H1 (cell line): ENCODE measurements at regions not wholly inside any gene's neighbourhood (a gene's known extent, or its start where the extent isn't known, plus 50 kb on each side); places are given as distances from the start of the nearest gene placed in this dataset.

ENCODE experiments used
- BCL11A ChIP-seq, 2 experiments: IDR thresholded peaks; one replicate each; pipeline ENCODE4 v1.6.1; 2011; ENCODE audit warnings: low read depth in 2 of 2, low read length in 2 of 2, mild to moderate bottlenecking in 2 of 2
- HDAC2 ChIP-seq, 2 experiments: fragments of 300-600 bp in 1 of 2; sonication (generic) in 1 of 2; IDR thresholded peaks; 2 replicates each; pipeline ENCODE4 v1.6.1; 2011 to 2012; ENCODE audit warnings: low read depth in 2 of 2, low read length in 2 of 2, mild to moderate bottlenecking in 2 of 2, moderate library complexity in 2 of 2, borderline replicate concordance in 1 of 2, inconsistent platforms in 1 of 2
- JUN ChIP-seq: IDR thresholded peaks from 2 replicates; pipeline ENCODE4 v1.6.1; 2011; ENCODE audit warnings: low read depth, mild to moderate bottlenecking, improper control_type of control experiment, low read length
- SRF ChIP-seq: IDR thresholded peaks from 2 replicates; pipeline ENCODE4 v1.6.1; 2011; ENCODE audit warnings: mild to moderate bottlenecking, low read depth, low read length, moderate library complexity
- TF ChIP-seq, protein P1 (sequence below): fragments of 300-600 bp; sonication (generic); IDR thresholded peaks from 2 replicates; pipeline ENCODE4 v1.7.1; 2012; ENCODE audit warnings: low read length, moderate library complexity, mild to moderate bottlenecking, inconsistent platforms; ENCODE audit not compliant: insufficient replicate concordance

DNA sequence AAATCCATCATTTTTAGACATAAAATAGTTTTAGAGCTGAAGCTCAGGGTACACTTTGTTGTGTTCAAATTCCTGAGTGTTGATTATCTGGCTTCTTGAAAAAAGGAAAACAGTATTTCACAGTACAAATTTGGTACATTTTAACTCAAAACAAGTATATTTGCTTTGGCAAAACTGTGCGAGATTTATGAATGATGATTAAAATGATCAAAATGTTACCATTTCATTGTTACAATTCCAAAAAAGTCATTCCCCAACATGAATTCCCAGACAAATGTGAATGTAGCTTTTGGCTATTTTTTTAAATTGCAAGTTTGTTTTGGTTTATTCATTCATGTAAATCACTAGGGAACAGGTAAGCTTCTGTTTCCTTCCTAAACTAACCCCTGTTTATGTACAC is 347.4 kb upstream of the DCBLD2 start (continued):
- TF ChIP-seq, protein P1, sequence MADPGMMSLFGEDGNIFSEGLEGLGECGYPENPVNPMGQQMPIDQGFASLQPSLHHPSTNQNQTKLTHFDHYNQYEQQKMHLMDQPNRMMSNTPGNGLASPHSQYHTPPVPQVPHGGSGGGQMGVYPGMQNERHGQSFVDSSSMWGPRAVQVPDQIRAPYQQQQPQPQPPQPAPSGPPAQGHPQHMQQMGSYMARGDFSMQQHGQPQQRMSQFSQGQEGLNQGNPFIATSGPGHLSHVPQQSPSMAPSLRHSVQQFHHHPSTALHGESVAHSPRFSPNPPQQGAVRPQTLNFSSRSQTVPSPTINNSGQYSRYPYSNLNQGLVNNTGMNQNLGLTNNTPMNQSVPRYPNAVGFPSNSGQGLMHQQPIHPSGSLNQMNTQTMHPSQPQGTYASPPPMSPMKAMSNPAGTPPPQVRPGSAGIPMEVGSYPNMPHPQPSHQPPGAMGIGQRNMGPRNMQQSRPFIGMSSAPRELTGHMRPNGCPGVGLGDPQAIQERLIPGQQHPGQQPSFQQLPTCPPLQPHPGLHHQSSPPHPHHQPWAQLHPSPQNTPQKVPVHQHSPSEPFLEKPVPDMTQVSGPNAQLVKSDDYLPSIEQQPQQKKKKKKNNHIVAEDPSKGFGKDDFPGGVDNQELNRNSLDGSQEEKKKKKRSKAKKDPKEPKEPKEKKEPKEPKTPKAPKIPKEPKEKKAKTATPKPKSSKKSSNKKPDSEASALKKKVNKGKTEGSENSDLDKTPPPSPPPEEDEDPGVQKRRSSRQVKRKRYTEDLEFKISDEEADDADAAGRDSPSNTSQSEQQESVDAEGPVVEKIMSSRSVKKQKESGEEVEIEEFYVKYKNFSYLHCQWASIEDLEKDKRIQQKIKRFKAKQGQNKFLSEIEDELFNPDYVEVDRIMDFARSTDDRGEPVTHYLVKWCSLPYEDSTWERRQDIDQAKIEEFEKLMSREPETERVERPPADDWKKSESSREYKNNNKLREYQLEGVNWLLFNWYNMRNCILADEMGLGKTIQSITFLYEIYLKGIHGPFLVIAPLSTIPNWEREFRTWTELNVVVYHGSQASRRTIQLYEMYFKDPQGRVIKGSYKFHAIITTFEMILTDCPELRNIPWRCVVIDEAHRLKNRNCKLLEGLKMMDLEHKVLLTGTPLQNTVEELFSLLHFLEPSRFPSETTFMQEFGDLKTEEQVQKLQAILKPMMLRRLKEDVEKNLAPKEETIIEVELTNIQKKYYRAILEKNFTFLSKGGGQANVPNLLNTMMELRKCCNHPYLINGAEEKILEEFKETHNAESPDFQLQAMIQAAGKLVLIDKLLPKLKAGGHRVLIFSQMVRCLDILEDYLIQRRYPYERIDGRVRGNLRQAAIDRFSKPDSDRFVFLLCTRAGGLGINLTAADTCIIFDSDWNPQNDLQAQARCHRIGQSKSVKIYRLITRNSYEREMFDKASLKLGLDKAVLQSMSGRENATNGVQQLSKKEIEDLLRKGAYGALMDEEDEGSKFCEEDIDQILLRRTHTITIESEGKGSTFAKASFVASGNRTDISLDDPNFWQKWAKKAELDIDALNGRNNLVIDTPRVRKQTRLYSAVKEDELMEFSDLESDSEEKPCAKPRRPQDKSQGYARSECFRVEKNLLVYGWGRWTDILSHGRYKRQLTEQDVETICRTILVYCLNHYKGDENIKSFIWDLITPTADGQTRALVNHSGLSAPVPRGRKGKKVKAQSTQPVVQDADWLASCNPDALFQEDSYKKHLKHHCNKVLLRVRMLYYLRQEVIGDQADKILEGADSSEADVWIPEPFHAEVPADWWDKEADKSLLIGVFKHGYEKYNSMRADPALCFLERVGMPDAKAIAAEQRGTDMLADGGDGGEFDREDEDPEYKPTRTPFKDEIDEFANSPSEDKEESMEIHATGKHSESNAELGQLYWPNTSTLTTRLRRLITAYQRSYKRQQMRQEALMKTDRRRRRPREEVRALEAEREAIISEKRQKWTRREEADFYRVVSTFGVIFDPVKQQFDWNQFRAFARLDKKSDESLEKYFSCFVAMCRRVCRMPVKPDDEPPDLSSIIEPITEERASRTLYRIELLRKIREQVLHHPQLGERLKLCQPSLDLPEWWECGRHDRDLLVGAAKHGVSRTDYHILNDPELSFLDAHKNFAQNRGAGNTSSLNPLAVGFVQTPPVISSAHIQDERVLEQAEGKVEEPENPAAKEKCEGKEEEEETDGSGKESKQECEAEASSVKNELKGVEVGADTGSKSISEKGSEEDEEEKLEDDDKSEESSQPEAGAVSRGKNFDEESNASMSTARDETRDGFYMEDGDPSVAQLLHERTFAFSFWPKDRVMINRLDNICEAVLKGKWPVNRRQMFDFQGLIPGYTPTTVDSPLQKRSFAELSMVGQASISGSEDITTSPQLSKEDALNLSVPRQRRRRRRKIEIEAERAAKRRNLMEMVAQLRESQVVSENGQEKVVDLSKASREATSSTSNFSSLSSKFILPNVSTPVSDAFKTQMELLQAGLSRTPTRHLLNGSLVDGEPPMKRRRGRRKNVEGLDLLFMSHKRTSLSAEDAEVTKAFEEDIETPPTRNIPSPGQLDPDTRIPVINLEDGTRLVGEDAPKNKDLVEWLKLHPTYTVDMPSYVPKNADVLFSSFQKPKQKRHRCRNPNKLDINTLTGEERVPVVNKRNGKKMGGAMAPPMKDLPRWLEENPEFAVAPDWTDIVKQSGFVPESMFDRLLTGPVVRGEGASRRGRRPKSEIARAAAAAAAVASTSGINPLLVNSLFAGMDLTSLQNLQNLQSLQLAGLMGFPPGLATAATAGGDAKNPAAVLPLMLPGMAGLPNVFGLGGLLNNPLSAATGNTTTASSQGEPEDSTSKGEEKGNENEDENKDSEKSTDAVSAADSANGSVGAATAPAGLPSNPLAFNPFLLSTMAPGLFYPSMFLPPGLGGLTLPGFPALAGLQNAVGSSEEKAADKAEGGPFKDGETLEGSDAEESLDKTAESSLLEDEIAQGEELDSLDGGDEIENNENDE: no peak
- TF ChIP-seq JUN (no peak), SRF (no peak), BCL11A (IDR thresholded peaks at IDR 0.05; ENCODE audit: low read depth in 2 of 2, low read length in 2 of 2) (no peak), HDAC2 (IDR thresholded peaks at IDR 0.05; ENCODE audit: borderline replicate concordance in 1 of 2, low read depth in 2 of 2, low read length in 2 of 2) (no peak)
- TF ChIP-seq, all 59 proteins: peak for 0
